ENCODE measurements at regions not wholly inside any gene's neighbourhood (a gene's known extent, or its start where the extent isn't known, plus 50 kb on each side); places are given as distances from the start of the nearest gene placed in this dataset.

GRCh38 chr17:34055606-34056005, 199.5 kb upstream of the CCL2 start:
- no peak overlapping the region for H3K27ac ChIP-seq (ENCODE audit: low read depth in 1 of 2, low read length in 2 of 2)
- no peak overlapping the region for H3K4me3 ChIP-seq (ENCODE audit: low read depth in 1 of 3, low read length in 3 of 3)
- peaks cover 0 to 10% (median 5%) of the 10 kb centered on the region in 4 donors for H3K27me3 ChIP-seq (ENCODE audit: control insufficient read depth in 4 of 4, insufficient read depth in 4 of 4, low read length in 3 of 4)
- no peak for DNase-seq (ENCODE audit: low spot score)
- H3K4me1 ChIP-seq (ENCODE audit: control insufficient read depth in 4 of 4, insufficient read depth in 4 of 4, low read length in 3 of 4), result no peaks in the 10 kb centered on the region
- 32% methylated on average over 3 of the region's 3 CpGs for whole genome bisulfite sequencing
- peaks cover 0 to 9% (median 4%) of the 10 kb centered on the region in 4 donors for H3K9me3 ChIP-seq (ENCODE audit: control insufficient read depth in 4 of 4, low read length in 3 of 4)
- H3K36me3 ChIP-seq (ENCODE audit: control insufficient read depth in 4 of 4, insufficient read depth in 3 of 4, low read depth in 1 of 4, low read length in 3 of 4), result no peaks in the 10 kb centered on the region
- TF ChIP-seq NR2F2 (IDR thresholded peaks at IDR 0.05) (no peak), FOXA2 (IDR thresholded peaks at IDR 0.05) (no peak), JUND (IDR thresholded peaks at IDR 0.05) (no peak), SP1 (IDR thresholded peaks at IDR 0.05) (no peak), HNF4G (IDR thresholded peaks at IDR 0.05) (no peak), ATF3 (IDR thresholded peaks at IDR 0.05) (no peak), REST (IDR thresholded peaks at IDR 0.05) (no peak), HNF4A (conservative IDR thresholded peaks at IDR 0.05) (no peak), RXRA (IDR thresholded peaks at IDR 0.05) (no peak), RAD21 (IDR thresholded peaks at IDR 0.05) (no peak), YY1 (IDR thresholded peaks at IDR 0.05) (no peak), GABPA (IDR thresholded peaks at IDR 0.05 in 1 of 2, conservative IDR thresholded peaks at IDR 0.05 in 1 of 2) (no peak), FOXA1 (IDR thresholded peaks at IDR 0.05) (no peak)
- H3K9ac ChIP-seq (ENCODE audit: low read depth in 1 of 2, low read length in 2 of 2), result no peak overlapping the region

GRCh38 chr17:34059423-34060220, 195.5 kb upstream of the CCL2 start:
- Histone ChIP-seq H3K27ac (ENCODE audit: low read depth in 1 of 2, low read length in 2 of 2) (no peak overlapping the region), H3K27me3 (ENCODE audit: control insufficient read depth in 4 of 4, insufficient read depth in 4 of 4, low read length in 3 of 4) (peaks cover 0 to 3% (median 0%) of the 10 kb centered on the region in 4 donors), H3K4me3 (ENCODE audit: low read depth in 1 of 3, low read length in 3 of 3) (no peak overlapping the region), H3K9me3 (ENCODE audit: control insufficient read depth in 4 of 4, low read length in 3 of 4) (peaks cover 0 to 9% (median 4%) of the 10 kb centered on the region in 4 donors), H3K9ac (ENCODE audit: low read depth in 1 of 2, low read length in 2 of 2) (no peak overlapping the region), H3K4me1 (ENCODE audit: control insufficient read depth in 4 of 4, insufficient read depth in 4 of 4, low read length in 3 of 4) (no peaks in the 10 kb centered on the region), H3K36me3 (ENCODE audit: control insufficient read depth in 4 of 4, insufficient read depth in 3 of 4, low read depth in 1 of 4, low read length in 3 of 4) (no peaks in the 10 kb centered on the region)
- WGBS, result 88% methylated on average over 10 of the region's 10 CpGs
- DNase-seq (ENCODE audit: low spot score), result no peak
- TF ChIP-seq YY1 (IDR thresholded peaks at IDR 0.05) (no peak), REST (IDR thresholded peaks at IDR 0.05) (no peak), JUND (IDR thresholded peaks at IDR 0.05) (no peak), NR2F2 (IDR thresholded peaks at IDR 0.05) (no peak), ZBTB33 (IDR thresholded peaks at IDR 0.05) (no peak), FOXA2 (IDR thresholded peaks at IDR 0.05) (no peak), EGR1 (IDR thresholded peaks at IDR 0.05; ENCODE audit: low read depth in 2 of 2) (no peak), HNF4A (conservative IDR thresholded peaks at IDR 0.05) (no peak), RAD21 (IDR thresholded peaks at IDR 0.05) (no peak), SP1 (IDR thresholded peaks at IDR 0.05) (no peak), HNF4G (IDR thresholded peaks at IDR 0.05) (no peak), GABPA (IDR thresholded peaks at IDR 0.05 in 1 of 2, conservative IDR thresholded peaks at IDR 0.05 in 1 of 2) (no peak), FOXA1 (IDR thresholded peaks at IDR 0.05) (no peak), RXRA (IDR thresholded peaks at IDR 0.05) (no peak), ATF3 (IDR thresholded peaks at IDR 0.05) (no peak), CTCF (IDR thresholded peaks at IDR 0.05; ENCODE audit: low read depth, low read length, missing input control) (no peak), TAF1 (conservative IDR thresholded peaks at IDR 0.05) (no peak), MAX (IDR thresholded peaks at IDR 0.05) (no peak)

Data from liver (tissue), 8 donors.